GM23248 (cell line): ENCODE measurements at regions not wholly inside any gene's neighbourhood (a gene's known extent, or its start where the extent isn't known, plus 50 kb on each side); places are given as distances from the start of the nearest gene placed in this dataset.

Experiments used
- DNase-seq: peaks from one replicate; pipeline ENCODE4 v3.0.0-alpha.2; 2015
- H2AFZ ChIP-seq: fragments of 200-600 bp; sonication (generic); 2 replicates; pipeline ENCODE4 v1.6.1; 2016; ENCODE audit warnings: antibody characterized with exemption
- H3F3A ChIP-seq: fragments of 200-600 bp; sonication (generic); 2 replicates; pipeline ENCODE4 v1.6.1; 2016; ENCODE audit warnings: mild to moderate bottlenecking, antibody characterized with exemption, mixed run types; ENCODE audit not compliant: insufficient read depth
- H3K27ac ChIP-seq: fragments of 200-600 bp; sonication (generic); 2 replicates; pipeline ENCODE4 v1.5.1; 2016; ENCODE audit warnings: mild to moderate bottlenecking
- H3K27me3 ChIP-seq: fragments of 200-600 bp; sonication (generic); replicated peaks from 2 replicates; pipeline ENCODE4 v1.6.1; 2016; ENCODE audit warnings: mild to moderate bottlenecking; ENCODE audit not compliant: insufficient read depth
- H3K36me3 ChIP-seq: fragments of 200-600 bp; sonication (generic); 2 replicates; pipeline ENCODE4 v1.6.1; 2016; ENCODE audit warnings: low read depth, mild to moderate bottlenecking
- H3K4me1 ChIP-seq: fragments of 200-600 bp; sonication (generic); 2 replicates; pipeline ENCODE4 v1.6.1; 2016; ENCODE audit warnings: mild to moderate bottlenecking; ENCODE audit not compliant: insufficient read depth
- H3K4me2 ChIP-seq: fragments of 200-600 bp; sonication (generic); one replicate; pipeline ENCODE4 v1.6.1; 2016; ENCODE audit warnings: mild to moderate bottlenecking; ENCODE audit not compliant: unreplicated experiment
- H3K4me3 ChIP-seq: fragments of 200-600 bp; sonication (generic); 2 replicates; pipeline ENCODE4 v1.5.1; 2016; ENCODE audit warnings: mild to moderate bottlenecking
- H3K79me2 ChIP-seq: fragments of 200-600 bp; sonication (generic); 2 replicates; pipeline ENCODE4 v1.6.1; 2016; ENCODE audit warnings: mild to moderate bottlenecking; ENCODE audit not compliant: insufficient read depth
- H3K9ac ChIP-seq: fragments of 200-600 bp; sonication (generic); 2 replicates; pipeline ENCODE4 v1.6.1; 2016; ENCODE audit warnings: mild to moderate bottlenecking
- H3K9me2 ChIP-seq: fragments of 200-600 bp; sonication (generic); 2 replicates; pipeline ENCODE4 v1.6.1; 2016; ENCODE audit warnings: mixed run types, mild to moderate bottlenecking, moderate library complexity; ENCODE audit not compliant: insufficient read depth
- H3K9me3 ChIP-seq: fragments of 200-600 bp; sonication (generic); one replicate; pipeline ENCODE4 v1.6.1; 2017; ENCODE audit warnings: low read depth
- H4K20me1 ChIP-seq: fragments of 200-600 bp; sonication (generic); 2 replicates; pipeline ENCODE4 v1.6.0; 2016; ENCODE audit not compliant: insufficient read depth
- EZH2 ChIP-seq: fragments of 200-600 bp; sonication (generic); IDR thresholded peaks from 2 replicates; pipeline ENCODE4 v1.6.1; 2018; ENCODE audit warnings: antibody characterized with exemption, mild to moderate bottlenecking; ENCODE audit not compliant: insufficient read depth, poor library complexity, severe bottlenecking
- EZH2phosphoT487 ChIP-seq: fragments of 200-600 bp; sonication (generic); IDR thresholded peaks from 2 replicates; pipeline ENCODE4 v1.6.1; 2018; ENCODE audit warnings: antibody characterized with exemption, moderate library complexity, mild to moderate bottlenecking, low read depth; ENCODE audit not compliant: insufficient read depth
- WGBS, 2 experiments: methylation state at CpG; one replicate each; pipeline ENCODE4 v1.1.6; 2015 to 2017; ENCODE audit warnings: low lambda C conversion rate in 2 of 2, low coverage in 1 of 2; ENCODE audit errors: missing lambda C conversion rate in 2 of 2; 5-methylcytosine and 5-hydroxymethylcytosine counted together
- in situ Hi-C: fragments of 300-500 bp; cut with MboI; formaldehyde crosslinking; loops from 2 replicates; pipeline ENCODE4 v1.15.0; 2020

DNA sequence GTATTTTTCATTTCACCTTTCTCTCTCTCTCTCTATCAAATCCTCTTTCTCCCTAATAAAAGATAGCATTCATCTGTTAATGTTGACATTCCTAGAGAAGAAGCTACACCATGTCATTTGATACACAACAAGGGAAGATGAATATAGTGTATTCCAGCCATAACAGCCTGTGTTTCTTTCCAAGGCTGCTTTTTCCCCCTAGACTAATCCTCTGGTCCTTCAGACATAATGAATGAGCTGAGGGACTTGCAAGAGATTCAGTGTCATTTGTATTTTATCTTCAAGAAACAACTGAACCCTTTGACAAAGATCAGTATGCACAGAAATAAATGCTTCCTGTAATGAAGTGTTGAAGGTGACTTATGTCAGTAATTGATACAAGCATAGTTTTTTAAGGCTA is 284.0 kb upstream of the NXPH2 start:
- TF ChIP-seq EZH2 = no peak
- no peak for TF ChIP-seq EZH2phosphoT487
- Histone ChIP-seq H3K27me3 (no peaks in the 10 kb centered on the region), H3K79me2 (no peaks in the 10 kb centered on the region)

DNA sequence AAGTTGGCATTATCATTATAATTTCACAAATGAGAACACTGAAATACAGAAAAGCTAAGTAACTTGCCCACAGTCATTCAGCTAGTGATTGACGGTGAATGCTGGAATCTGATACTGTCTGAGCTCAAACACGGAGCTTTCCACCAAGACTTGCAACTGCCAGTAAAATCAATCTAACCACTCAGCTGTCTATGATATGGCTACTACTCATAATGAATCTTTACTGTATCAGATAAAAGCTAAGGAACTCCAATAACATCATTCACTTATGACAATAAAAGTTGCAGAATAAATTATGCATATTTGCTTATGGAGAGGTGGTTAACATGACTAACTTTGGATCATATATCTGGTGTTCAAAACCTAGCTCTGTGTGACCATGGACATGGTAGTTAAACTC is 279.4 kb upstream of the NXPH2 start:
- Histone ChIP-seq H3K4me3 (no peak overlapping the region), H3K9me2 (no peaks in the 10 kb centered on the region), H4K20me1 (no peaks in the 10 kb centered on the region), H3K27me3 (no peaks in the 10 kb centered on the region), H2AFZ (no peak overlapping the region), H3K36me3 (no peaks in the 10 kb centered on the region), H3K9ac (no peak overlapping the region), H3F3A (no peaks in the 10 kb centered on the region), H3K27ac (no peak overlapping the region), H3K9me3 (no peaks in the 10 kb centered on the region), H3K79me2 (no peaks in the 10 kb centered on the region), H3K4me1 (no peaks in the 10 kb centered on the region), H3K4me2 (no peak overlapping the region)
- no peak for DNase-seq
- WGBS, 2 experiments = 26 to 30% methylated on average over 2 of the region's 2 CpGs
- TF ChIP-seq EZH2 = no peak
- TF ChIP-seq EZH2phosphoT487 = no peak
- in situ Hi-C loops = no loop called here

More for the DNA sequence above, 284.0 kb upstream of the NXPH2 start:
- in situ Hi-C loops = no loop called here
- H2AFZ ChIP-seq = no peak overlapping the region
- no peak overlapping the region for H3K27ac ChIP-seq
- no peaks in the 10 kb centered on the region for H4K20me1 ChIP-seq
- no peak overlapping the region for H3K4me3 ChIP-seq
- no peaks in the 10 kb centered on the region for H3K36me3 ChIP-seq
- H3F3A ChIP-seq = no peaks in the 10 kb centered on the region
- no peak overlapping the region for H3K9ac ChIP-seq
- no peaks in the 10 kb centered on the region for H3K4me1 ChIP-seq
- DNase-seq = no peak
- H3K4me2 ChIP-seq = no peak overlapping the region
- no peaks in the 10 kb centered on the region for H3K9me2 ChIP-seq
- H3K9me3 ChIP-seq = no peaks in the 10 kb centered on the region

DNA sequence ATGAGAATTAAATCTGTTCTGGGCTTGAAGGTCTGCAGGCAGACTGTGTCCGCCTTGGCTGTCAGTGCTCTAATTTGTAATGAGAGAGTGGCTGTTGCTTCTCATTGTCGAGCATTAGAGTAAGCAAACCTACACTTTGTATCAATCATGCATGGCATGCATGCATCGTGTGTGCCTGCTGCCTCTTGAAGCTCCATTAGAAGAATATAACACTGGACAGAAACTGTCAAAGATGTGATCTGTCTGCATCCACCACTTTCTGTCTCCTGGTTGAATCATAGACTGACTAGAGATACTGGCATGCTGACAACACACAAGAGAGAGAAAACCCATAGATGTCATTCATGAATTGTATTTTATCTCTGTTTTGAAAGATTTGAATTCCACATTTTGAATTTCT is 275.0 kb upstream of the NXPH2 start:
- TF ChIP-seq EZH2 (no peak), EZH2phosphoT487 (no peak)
- Histone ChIP-seq H3K27me3 (no peaks in the 10 kb centered on the region), H3K9me2 (no peaks in the 10 kb centered on the region), H3K9ac (no peak overlapping the region), H3K4me2 (no peak overlapping the region), H3K4me1 (no peaks in the 10 kb centered on the region), H3K9me3 (no peaks in the 10 kb centered on the region), H3K79me2 (no peaks in the 10 kb centered on the region), H3K36me3 (no peaks in the 10 kb centered on the region), H4K20me1 (no peaks in the 10 kb centered on the region), H3K27ac (no peak overlapping the region), H3F3A (no peaks in the 10 kb centered on the region), H2AFZ (no peak overlapping the region), H3K4me3 (no peak overlapping the region)
- DNase-seq = no peak
- WGBS, 2 experiments = 15 to 20% methylated on average over 3 of the region's 3 CpGs
- in situ Hi-C loops = no loop called here

DNA sequence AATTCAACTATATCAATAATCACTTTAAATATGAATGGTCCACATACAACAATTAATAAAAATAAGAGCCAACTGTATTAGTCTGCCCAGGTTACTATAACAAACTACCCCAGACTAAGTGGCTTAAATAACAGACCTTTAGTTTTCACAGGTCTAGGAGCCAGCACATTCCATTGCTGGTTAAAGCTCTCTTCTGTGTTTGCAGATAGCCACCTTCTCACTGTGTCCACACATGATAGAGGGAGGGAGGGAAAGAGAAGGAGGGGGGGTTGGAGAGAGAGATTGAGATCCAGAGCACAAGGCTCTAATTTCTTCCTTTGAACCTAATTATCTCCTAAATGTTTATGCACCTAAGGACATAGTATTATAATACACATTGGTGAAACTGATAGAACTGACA is 267.8 kb upstream of the NXPH2 start:
- no peak overlapping the region for H2AFZ ChIP-seq
- no peak overlapping the region for H3K27ac ChIP-seq
- in situ Hi-C loops = no loop called here

DNA sequence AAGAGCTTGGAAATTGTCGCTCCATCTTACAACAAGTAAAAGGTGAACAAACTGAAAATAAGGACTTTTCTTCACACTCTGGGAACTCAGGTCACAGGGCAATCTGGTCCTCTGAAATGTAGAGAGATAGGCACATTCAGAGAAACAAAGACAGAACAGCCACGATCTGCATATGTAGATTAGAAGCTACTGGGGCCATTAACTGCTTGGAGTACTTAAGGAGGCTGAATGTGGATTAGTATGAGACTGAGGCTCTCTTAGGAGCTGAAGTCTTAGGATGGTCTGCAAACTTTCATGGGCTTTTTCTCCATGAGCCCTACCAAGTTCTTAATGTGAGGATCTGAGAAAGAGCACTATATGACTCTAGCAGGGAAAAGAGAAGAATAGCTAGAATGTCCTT is 265.3 kb upstream of the NXPH2 start:
- H3K27me3 ChIP-seq = no peaks in the 10 kb centered on the region
- H3K9ac ChIP-seq = no peak overlapping the region
- no peaks in the 10 kb centered on the region for H3K4me1 ChIP-seq
- no peak for DNase-seq
- no peak for TF ChIP-seq EZH2phosphoT487
- H3K4me2 ChIP-seq = no peak overlapping the region
- no peak overlapping the region for H3K4me3 ChIP-seq
- WGBS, 2 experiments = 19 to 26% methylated on average over 2 of the region's 2 CpGs
- H3K27ac ChIP-seq = no peak overlapping the region
- no peaks in the 10 kb centered on the region for H3K9me3 ChIP-seq
- in situ Hi-C loops = no loop called here
- no peak overlapping the region for H2AFZ ChIP-seq
- H3K9me2 ChIP-seq = no peaks in the 10 kb centered on the region
- H3K79me2 ChIP-seq = no peaks in the 10 kb centered on the region
- no peaks in the 10 kb centered on the region for H3F3A ChIP-seq
- no peaks in the 10 kb centered on the region for H4K20me1 ChIP-seq
- no peaks in the 10 kb centered on the region for H3K36me3 ChIP-seq

More for the DNA sequence above, 267.8 kb upstream of the NXPH2 start:
- Histone ChIP-seq H3K36me3 (no peaks in the 10 kb centered on the region), H3K79me2 (no peaks in the 10 kb centered on the region), H4K20me1 (no peaks in the 10 kb centered on the region), H3K4me1 (no peaks in the 10 kb centered on the region), H3K9ac (no peak overlapping the region), H3K27me3 (no peaks in the 10 kb centered on the region), H3K9me2 (no peaks in the 10 kb centered on the region), H3K4me3 (no peak overlapping the region), H3K4me2 (no peak overlapping the region), H3F3A (no peaks in the 10 kb centered on the region), H3K9me3 (no peaks in the 10 kb centered on the region)
- TF ChIP-seq EZH2phosphoT487 (no peak), EZH2 (no peak)
- no peak for DNase-seq
